Mesendoderm (in vitro differentiated cells): ENCODE measurements at regions not wholly inside any gene's neighbourhood (a gene's known extent, or its start where the extent isn't known, plus 50 kb on each side); places are given as distances from the start of the nearest gene placed in this dataset.

ENCODE experiments used
- DNase-seq: peaks from one replicate; pipeline ENCODE4 v3.0.0; 2013
- H2AK5ac ChIP-seq: 2 replicates; pipeline ENCODE4 v1.6.1; 2013; ENCODE audit warnings: low read length, inconsistent platforms
- H2BK120ac ChIP-seq: 2 replicates; pipeline ENCODE4 v1.6.1; 2013; ENCODE audit warnings: low read depth, mild to moderate bottlenecking, low read length, moderate library complexity, mixed read lengths
- H2BK15ac ChIP-seq: replicated peaks from 2 replicates; pipeline ENCODE4 v1.6.1; 2013; ENCODE audit warnings: low read depth, mild to moderate bottlenecking, moderate library complexity
- H2BK5ac ChIP-seq: 2 replicates; pipeline ENCODE4 v1.6.1; 2013; ENCODE audit warnings: low read length, inconsistent platforms
- H3K18ac ChIP-seq: 2 replicates; pipeline ENCODE4 v1.6.1; 2013; ENCODE audit warnings: mild to moderate bottlenecking, low read length, mixed read lengths
- H3K23ac ChIP-seq: one replicate; pipeline ENCODE4 v1.6.1; 2013; ENCODE audit warnings: low read length
- H3K27ac ChIP-seq: 2 replicates; pipeline ENCODE4 v1.5.1; 2013; ENCODE audit warnings: low read depth, mild to moderate bottlenecking, inconsistent platforms, low read length, moderate library complexity
- H3K27me3 ChIP-seq: 2 replicates; pipeline ENCODE4 v1.6.1; 2013; ENCODE audit warnings: low read length, control low read depth, mild to moderate bottlenecking, inconsistent platforms; ENCODE audit not compliant: insufficient read depth, poor library complexity
- H3K36me3 ChIP-seq: 2 replicates; pipeline ENCODE4 v1.6.1; 2013; ENCODE audit warnings: low read length, inconsistent platforms; ENCODE audit not compliant: control insufficient read depth, insufficient read depth
- H3K4ac ChIP-seq: one replicate; pipeline ENCODE4 v1.6.1; 2013; ENCODE audit warnings: low read depth, mild to moderate bottlenecking, low read length, moderate library complexity
- H3K4me1 ChIP-seq: 2 replicates; pipeline ENCODE4 v1.6.1; 2013; ENCODE audit warnings: low read depth, low read length, inconsistent platforms; ENCODE audit not compliant: control insufficient read depth
- H3K4me2 ChIP-seq: 2 replicates; pipeline ENCODE4 v1.6.1; 2013; ENCODE audit warnings: low read length
- H3K4me3 ChIP-seq: 2 replicates; pipeline ENCODE4 v1.5.1; 2013; ENCODE audit warnings: mild to moderate bottlenecking, low read length
- H3K56ac ChIP-seq: one replicate; pipeline ENCODE4 v1.6.1; 2013; ENCODE audit warnings: low read length
- H3K79me1 ChIP-seq: 2 replicates; pipeline ENCODE4 v1.6.1; 2013; ENCODE audit warnings: low read length, inconsistent platforms
- H3K79me2 ChIP-seq: 2 replicates; pipeline ENCODE4 v1.6.1; 2013; ENCODE audit warnings: mild to moderate bottlenecking, low read length; ENCODE audit not compliant: control insufficient read depth, insufficient read depth
- H3K9ac ChIP-seq: 2 replicates; pipeline ENCODE4 v1.6.1; 2013; ENCODE audit warnings: low read length, inconsistent platforms
- H4K5ac ChIP-seq: one replicate; pipeline ENCODE4 v1.6.1; 2013; ENCODE audit warnings: low read length
- H4K8ac ChIP-seq: one replicate; pipeline ENCODE4 v1.6.1; 2013; ENCODE audit warnings: low read depth, mild to moderate bottlenecking, control low read depth, low read length, moderate library complexity
- WGBS: extraction: QIAGEN DNeasy Blood & Tissue Kit; methylation state at CpG from one replicate; pipeline ENCODE4 v1.1.7; 2013; ENCODE audit warnings: low lambda C conversion rate, missing lambda C conversion rate; ENCODE audit not compliant: insufficient coverage; ENCODE audit errors: extremely low coverage; 5-methylcytosine and 5-hydroxymethylcytosine counted together

DNA sequence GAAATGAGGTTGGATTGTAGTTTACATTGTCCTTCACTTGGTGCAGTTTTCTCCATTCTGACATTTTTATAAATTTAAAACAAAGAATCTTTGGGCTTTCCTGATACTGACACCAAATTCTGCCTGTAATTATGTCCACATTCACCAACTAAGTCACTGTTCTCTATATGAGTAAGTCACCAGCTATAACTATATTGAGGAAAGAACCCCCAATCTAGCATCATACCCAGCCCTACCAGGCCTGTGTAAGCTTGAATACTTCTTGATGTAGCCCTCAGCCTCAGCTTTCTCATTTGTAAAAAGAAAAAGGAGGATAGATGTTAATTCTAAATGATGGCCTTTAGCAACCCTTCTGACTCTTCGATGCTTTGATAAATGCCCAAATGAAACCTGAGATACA lies 112.7 kb upstream of the FST start:
- no CpG with 5 or more reads among the region's 1 CpG for WGBS
- H3K27me3 ChIP-seq = no peaks in the 10 kb centered on the region
- H3K27ac ChIP-seq = no peak overlapping the region
- H2AK5ac ChIP-seq = no peak overlapping the region
- no peak overlapping the region for H4K5ac ChIP-seq
- H3K23ac ChIP-seq = no peak overlapping the region
- H2BK5ac ChIP-seq = no peak overlapping the region
- no peaks in the 10 kb centered on the region for H3K79me1 ChIP-seq
- no peak for DNase-seq
- H4K8ac ChIP-seq = no peak overlapping the region
- H3K36me3 ChIP-seq = no peaks in the 10 kb centered on the region
- H3K18ac ChIP-seq = no peak overlapping the region
- no peak overlapping the region for H3K56ac ChIP-seq
- no peak overlapping the region for H3K4ac ChIP-seq
- no peak overlapping the region for H3K9ac ChIP-seq
- H3K4me1 ChIP-seq = no peaks in the 10 kb centered on the region
- no peak overlapping the region for H3K4me3 ChIP-seq
- no peak overlapping the region for H3K4me2 ChIP-seq
- no peak overlapping the region for H2BK15ac ChIP-seq
- no peak overlapping the region for H2BK120ac ChIP-seq
- no peaks in the 10 kb centered on the region for H3K79me2 ChIP-seq

DNA sequence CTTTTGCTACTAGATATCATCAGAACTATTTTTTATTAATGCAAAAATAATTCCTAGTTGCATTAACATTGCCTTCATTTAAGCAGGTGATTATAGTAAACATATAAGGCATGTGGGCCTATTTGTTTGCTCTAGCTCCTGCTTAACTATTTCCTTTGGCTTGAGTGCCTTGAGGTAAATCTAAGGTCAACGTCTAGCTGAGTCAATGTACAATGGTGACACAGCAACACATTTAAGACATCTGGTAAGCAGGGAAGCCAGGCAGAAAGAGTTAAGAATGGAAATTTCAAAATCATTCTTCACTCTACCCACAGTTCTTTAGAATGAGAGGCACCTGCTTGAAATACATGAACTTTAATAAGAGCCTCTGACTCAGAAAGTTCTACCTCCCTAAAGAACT lies 111.9 kb upstream of the FST start:
- Histone ChIP-seq H3K79me2 (no peaks in the 10 kb centered on the region), H4K5ac (no peak overlapping the region), H3K4ac (no peak overlapping the region), H2BK5ac (no peak overlapping the region), H3K4me3 (no peak overlapping the region), H3K56ac (no peak overlapping the region), H4K8ac (no peak overlapping the region), H3K27me3 (no peaks in the 10 kb centered on the region), H2BK120ac (no peak overlapping the region), H2BK15ac (no peak overlapping the region), H2AK5ac (no peak overlapping the region), H3K36me3 (no peaks in the 10 kb centered on the region), H3K79me1 (no peaks in the 10 kb centered on the region), H3K9ac (no peak overlapping the region), H3K4me2 (no peak overlapping the region), H3K4me1 (no peaks in the 10 kb centered on the region), H3K23ac (no peak overlapping the region), H3K18ac (no peak overlapping the region), H3K27ac (no peak overlapping the region)
- DNase-seq = no peak
- WGBS = no CpG with 5 or more reads among the region's 1 CpG

DNA sequence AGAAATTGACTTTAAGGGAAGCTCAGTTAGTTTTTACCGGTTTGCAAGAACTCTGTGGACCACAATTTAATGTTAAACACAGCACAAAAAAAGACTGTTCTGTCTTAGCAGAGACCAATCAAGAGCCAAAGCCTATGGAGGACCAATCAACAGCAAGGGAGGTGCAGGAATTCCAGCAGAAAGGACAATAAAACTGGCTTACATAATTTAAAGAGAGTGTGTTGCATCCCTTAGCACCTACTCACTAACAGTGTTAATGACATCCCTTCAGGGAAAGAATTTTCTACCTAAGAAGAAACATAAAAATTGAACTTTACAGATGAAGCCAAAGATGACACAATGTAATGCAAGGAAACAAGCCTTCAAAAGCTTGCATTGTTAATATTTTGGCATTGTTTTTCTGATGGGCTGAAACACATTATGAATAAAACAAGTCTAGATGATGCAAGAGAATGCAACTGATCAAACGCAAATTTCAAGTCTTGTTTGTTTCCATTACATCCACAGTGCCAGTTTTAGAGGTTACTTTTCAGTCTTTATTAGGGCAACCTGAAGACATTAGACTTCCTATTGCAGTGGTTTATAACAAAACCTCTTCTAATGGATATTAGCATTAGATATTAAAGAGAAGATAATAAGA lies 111.3 kb upstream of the FST start:
- Histone ChIP-seq H2BK5ac (no peak overlapping the region), H3K36me3 (no peaks in the 10 kb centered on the region), H3K9ac (no peak overlapping the region), H4K5ac (no peak overlapping the region), H3K79me2 (no peaks in the 10 kb centered on the region), H3K23ac (no peak overlapping the region), H2BK120ac (no peak overlapping the region), H2AK5ac (no peak overlapping the region), H3K4ac (no peak overlapping the region), H2BK15ac (no peak overlapping the region), H4K8ac (no peak overlapping the region), H3K4me1 (no peaks in the 10 kb centered on the region), H3K27me3 (no peaks in the 10 kb centered on the region), H3K4me3 (no peak overlapping the region), H3K56ac (no peak overlapping the region), H3K18ac (no peak overlapping the region), H3K27ac (no peak overlapping the region), H3K79me1 (no peaks in the 10 kb centered on the region), H3K4me2 (no peak overlapping the region)
- WGBS = no CpG with 5 or more reads among the region's 2 CpGs
- DNase-seq = no peak

DNA sequence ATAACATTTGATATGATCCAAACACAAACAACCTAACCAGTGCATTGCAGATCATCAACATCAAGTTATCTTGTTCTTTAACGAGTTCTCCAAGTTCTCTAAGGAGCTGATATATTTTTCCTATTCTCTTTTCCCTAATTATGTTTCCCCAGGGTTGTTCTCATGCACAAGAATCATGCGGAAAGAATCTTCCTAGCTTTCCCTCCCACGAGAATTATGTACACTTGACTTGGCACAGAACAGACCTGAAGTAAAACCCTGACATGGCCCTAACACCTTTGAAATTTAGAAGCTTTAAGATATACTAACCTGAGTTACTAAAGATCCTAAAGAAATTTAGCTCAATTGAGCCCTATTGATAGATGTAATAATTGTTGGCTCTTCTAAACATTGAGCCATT lies 110.7 kb upstream of the FST start:
- no peak for DNase-seq
- H3K56ac ChIP-seq = no peak overlapping the region
- H3K79me1 ChIP-seq = no peaks in the 10 kb centered on the region
- H4K8ac ChIP-seq = no peak overlapping the region
- no peak overlapping the region for H3K18ac ChIP-seq
- no peak overlapping the region for H3K23ac ChIP-seq
- H4K5ac ChIP-seq = no peak overlapping the region
- H3K9ac ChIP-seq = no peak overlapping the region
- H3K27ac ChIP-seq = no peak overlapping the region
- no peak overlapping the region for H2BK15ac ChIP-seq
- H3K36me3 ChIP-seq = no peaks in the 10 kb centered on the region
- no peak overlapping the region for H3K4ac ChIP-seq
- H3K27me3 ChIP-seq = no peaks in the 10 kb centered on the region
- no peak overlapping the region for H2AK5ac ChIP-seq
- no peak overlapping the region for H3K4me2 ChIP-seq
- no peaks in the 10 kb centered on the region for H3K79me2 ChIP-seq
- WGBS = no CpG with 5 or more reads among the region's 3 CpGs
- H2BK120ac ChIP-seq = no peak overlapping the region
- no peak overlapping the region for H3K4me3 ChIP-seq
- no peaks in the 10 kb centered on the region for H3K4me1 ChIP-seq
- no peak overlapping the region for H2BK5ac ChIP-seq

DNA sequence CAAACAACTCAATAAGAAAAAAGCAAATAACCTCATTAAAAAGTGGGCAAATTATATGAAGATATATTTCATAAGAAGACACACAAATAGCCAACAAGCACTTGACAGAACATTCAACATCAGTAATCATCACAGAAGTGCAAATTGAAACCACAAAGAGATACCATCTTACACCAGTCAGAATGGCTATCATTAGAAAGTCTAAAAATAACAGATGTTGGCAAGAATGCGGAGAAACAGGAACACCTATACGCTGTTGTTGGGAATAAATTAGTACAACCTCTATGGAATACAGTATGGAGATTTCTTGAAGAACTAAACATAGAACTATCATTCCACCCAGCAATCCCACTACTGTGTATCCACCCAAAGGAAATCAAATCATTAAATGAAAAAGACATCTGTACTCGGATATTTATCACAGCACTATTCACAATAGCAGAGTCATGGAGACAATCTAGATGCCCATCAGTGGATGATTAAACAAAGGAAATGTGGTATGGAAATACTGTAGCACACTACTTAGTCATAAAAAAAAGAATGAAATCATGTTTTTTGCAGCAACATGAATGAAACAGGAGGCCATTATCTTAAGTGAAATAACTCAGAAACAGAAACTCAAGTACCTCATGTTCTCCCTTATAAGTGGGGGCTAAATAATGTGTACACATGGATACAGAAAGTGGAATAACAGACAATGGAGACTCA lies 106.8 kb upstream of the FST start:
- Histone ChIP-seq H2AK5ac (no peak overlapping the region), H4K8ac (no peak overlapping the region), H3K27ac (no peak overlapping the region), H3K36me3 (no peaks in the 10 kb centered on the region), H3K23ac (no peak overlapping the region), H2BK5ac (no peak overlapping the region), H3K4me1 (no peaks in the 10 kb centered on the region), H3K56ac (no peak overlapping the region), H2BK120ac (no peak overlapping the region), H3K18ac (no peak overlapping the region), H3K79me2 (no peaks in the 10 kb centered on the region), H2BK15ac (no peak overlapping the region), H3K4ac (no peak overlapping the region), H3K79me1 (no peaks in the 10 kb centered on the region), H3K4me2 (no peak overlapping the region), H4K5ac (no peak overlapping the region), H3K9ac (no peak overlapping the region), H3K4me3 (no peak overlapping the region), H3K27me3 (no peaks in the 10 kb centered on the region)
- no peak for DNase-seq
- no CpG with 5 or more reads among the region's 3 CpGs for WGBS

DNA sequence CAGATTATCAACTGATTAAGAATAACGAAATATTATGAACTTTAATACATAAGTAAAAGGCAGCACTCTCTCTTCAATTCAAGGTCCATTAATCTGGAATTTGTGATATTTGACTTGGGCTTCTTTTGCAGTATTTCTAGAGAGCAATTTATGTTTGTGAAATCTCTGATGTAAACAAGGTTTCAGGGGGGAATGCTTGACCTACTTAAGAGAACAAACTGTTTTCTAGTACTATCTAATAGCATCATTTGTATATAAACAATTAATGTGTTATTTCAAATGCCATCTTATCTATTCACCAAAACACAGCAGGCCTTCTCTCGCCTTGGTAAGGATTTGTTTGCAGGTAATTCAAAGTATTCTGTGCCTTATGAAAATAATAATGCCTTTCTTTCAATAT lies 103.6 kb upstream of the FST start:
- WGBS = no CpG with 5 or more reads among the region's 2 CpGs
- no peaks in the 10 kb centered on the region for H3K79me2 ChIP-seq
- no peak overlapping the region for H4K5ac ChIP-seq
- H2BK5ac ChIP-seq = no peak overlapping the region
- no peak overlapping the region for H4K8ac ChIP-seq
- no peak overlapping the region for H2BK15ac ChIP-seq
- H3K4me3 ChIP-seq = no peak overlapping the region
- no peaks in the 10 kb centered on the region for H3K79me1 ChIP-seq
- no peak overlapping the region for H3K27ac ChIP-seq
- no peak overlapping the region for H2BK120ac ChIP-seq
- H3K36me3 ChIP-seq = no peaks in the 10 kb centered on the region
- H2AK5ac ChIP-seq = no peak overlapping the region
- no peak overlapping the region for H3K56ac ChIP-seq
- no peaks in the 10 kb centered on the region for H3K4me1 ChIP-seq
- H3K4me2 ChIP-seq = no peak overlapping the region
- no peak for DNase-seq
- H3K18ac ChIP-seq = no peak overlapping the region
- H3K23ac ChIP-seq = no peak overlapping the region
- no peaks in the 10 kb centered on the region for H3K27me3 ChIP-seq
- H3K9ac ChIP-seq = no peak overlapping the region
- no peak overlapping the region for H3K4ac ChIP-seq
